Cardiac fibroblast (primary cell): ENCODE measurements at regions not wholly inside any gene's neighbourhood (a gene's known extent, or its start where the extent isn't known, plus 50 kb on each side); places are given as distances from the start of the nearest gene placed in this dataset.

Source experiments
- DNase-seq, 2 donors: peaks; one replicate each; pipeline versions ENCODE4 v3.0.0 to v3.0.0-alpha.2; 2010; ENCODE audit warnings: low read depth in 2 of 2
- H3K4me3 ChIP-seq, 2 donors: replicated peaks in 1 of 2; 1 replicate in 1 of 2; 2 replicates in 1 of 2; pipeline ENCODE4 v1.5.1; 2011; ENCODE audit warnings: low read depth in 2 of 2, low read length in 2 of 2, mild to moderate bottlenecking in 2 of 2, moderate library complexity in 1 of 2
- CTCF ChIP-seq: IDR thresholded peaks from one replicate; pipeline ENCODE4 v1.5.1; 2011; ENCODE audit warnings: low read depth, mild to moderate bottlenecking, low read length, inconsistent platforms

- H3K4me3 ChIP-seq, result no peak overlapping the region
- no peak for DNase-seq
- no peak for TF ChIP-seq CTCF
Measured at GRCh38 chr20:6440443-6440799, 317.6 kb upstream of the FERMT1 start.

GRCh38 chr20:6439737-6440442 lies 317.1 kb upstream of the FERMT1 start:
- H3K4me3 ChIP-seq, result no peak overlapping the region
- DNase-seq, result no peak
- TF ChIP-seq CTCF, result no peak

GRCh38 chr20:6434131-6434530 lies 311.3 kb upstream of the FERMT1 start:
- H3K4me3 ChIP-seq, result no peak overlapping the region
- DNase-seq, result no peak
- TF ChIP-seq CTCF, result no peak

- H3K4me3 ChIP-seq, result no peak overlapping the region
- TF ChIP-seq CTCF, result no peak
- no peak for DNase-seq
Measured at GRCh38 chr20:6430381-6430780, 307.6 kb upstream of the FERMT1 start.

- no peak overlapping the region for H3K4me3 ChIP-seq
- TF ChIP-seq CTCF, result no peak
- no peak for DNase-seq
Measured at GRCh38 chr20:6426287-6426891, 303.6 kb upstream of the FERMT1 start.

GRCh38 chr20:6421321-6422248 lies 298.8 kb upstream of the FERMT1 start:
- H3K4me3 ChIP-seq, result no peak overlapping the region
- no peak for TF ChIP-seq CTCF
- DNase-seq, result no peak
